B cell (primary cell): ENCODE measurements at regions not wholly inside any gene's neighbourhood (a gene's known extent, or its start where the extent isn't known, plus 50 kb on each side); places are given as distances from the start of the nearest gene placed in this dataset.

ENCODE experiments used
- ATAC-seq: fragments of 200-7000 bp; cut with Tn5 transposase; one replicate; pipeline ENCODE4 v1.10.0; 2021; ENCODE audit warnings: low read depth, mild to moderate bottlenecking, moderate number of reproducible peaks, moderate library complexity
- CTCF ChIA-PET: fragments of 350-600 bp; sonication (Branson Sonifier 250); formaldehyde crosslinking; loops from one replicate; lab custom pipeline; 2021; ENCODE audit warnings: antibody characterized with exemption, inconsistent platforms; lab: Charles Lee
- POLR2A ChIA-PET: fragments of 350-600 bp; sonication (Branson Sonifier 250); formaldehyde crosslinking; loops from one replicate; lab custom pipeline; 2021; ENCODE audit warnings: antibody characterized with exemption; lab: Charles Lee
- DNase-seq: peaks from one replicate; pipeline ENCODE4 v3.0.0; 2013
- H2AFZ ChIP-seq: 2 replicates; pipeline ENCODE4 v1.6.1; 2012; ENCODE audit warnings: mild to moderate bottlenecking, low read depth, low read length; ENCODE audit not compliant: insufficient read depth, poor library complexity, severe bottlenecking
- H3K27ac ChIP-seq, 2 donors: 1 replicate in 1 of 2; 2 replicates in 1 of 2; pipeline ENCODE4 v1.5.1; 2012 to 2013; ENCODE audit warnings: low read length in 2 of 2, mild to moderate bottlenecking in 2 of 2, moderate library complexity in 1 of 2
- H3K27me3 ChIP-seq, 4 experiments: fragments of 200-600 bp in 1 of 4; sonication (generic) in 1 of 4; replicated peaks in 1 of 4; 1 replicate in 2 of 4; 2 replicates in 2 of 4; pipeline versions ENCODE4 v1.6.1 to v1.7.0; 2013 to 2016; ENCODE audit warnings: low read length in 3 of 4, mild to moderate bottlenecking in 2 of 4, mixed read lengths in 1 of 4, moderate library complexity in 1 of 4; ENCODE audit not compliant: insufficient read depth in 4 of 4, control insufficient read depth in 3 of 4; ENCODE audit errors: control extremely low read depth in 1 of 4
- H3K36me3 ChIP-seq, 2 experiments: replicated peaks in 1 of 2; 1 replicate in 1 of 2; 2 replicates in 1 of 2; pipeline versions ENCODE4 v1.6.1 to v1.7.1; 2013; ENCODE audit warnings: low read length in 1 of 2; ENCODE audit not compliant: insufficient read depth in 2 of 2, control insufficient read depth in 1 of 2; ENCODE audit errors: control extremely low read depth in 1 of 2, extremely low read depth in 1 of 2
- H3K4me1 ChIP-seq, 2 donors: fragments of 200-600 bp in 1 of 2; sonication (generic) in 1 of 2; 1 replicate in 1 of 2; 2 replicates in 1 of 2; pipeline versions ENCODE4 v1.5.1 to v1.6.1; 2013 to 2017; ENCODE audit warnings: low read length in 2 of 2; ENCODE audit not compliant: control insufficient read depth in 2 of 2, insufficient read depth in 2 of 2
- H3K4me2 ChIP-seq: replicated peaks from 2 replicates; pipeline ENCODE3; 2012; ENCODE audit warnings: mild to moderate bottlenecking, low read depth, low read length; ENCODE audit not compliant: poor library complexity, severe bottlenecking
- H3K4me3 ChIP-seq, 5 experiments: fragments of 200-600 bp in 1 of 5; sonication (generic) in 1 of 5; 1 replicate in 3 of 5; 2 replicates in 2 of 5; pipeline versions ENCODE4 v1.5.1 to v1.7.0; 2011 to 2016; ENCODE audit warnings: low read length in 4 of 5, mild to moderate bottlenecking in 4 of 5, low read depth in 2 of 5, control low read depth in 1 of 5, moderate library complexity in 1 of 5; ENCODE audit not compliant: insufficient read depth in 1 of 5; ENCODE audit errors: control extremely low read depth in 1 of 5, extremely low read depth in 1 of 5
- H3K79me2 ChIP-seq: fragments of 200-600 bp; sonication (generic); one replicate; pipeline ENCODE4 v1.6.0; 2016; ENCODE audit warnings: low read length; ENCODE audit not compliant: control insufficient read depth, insufficient read depth
- H3K9ac ChIP-seq: fragments of 200-600 bp; sonication (generic); 2 replicates; pipeline ENCODE4 v1.6.1; 2017; ENCODE audit warnings: mild to moderate bottlenecking, low read length, moderate library complexity
- H3K9me3 ChIP-seq, 3 donors: one replicate each; pipeline versions ENCODE4 v1.6.1 to v1.7.1; 2013; ENCODE audit warnings: low read length in 2 of 3; ENCODE audit not compliant: control insufficient read depth in 2 of 3, insufficient read depth in 1 of 3; ENCODE audit errors: control extremely low read depth in 1 of 3
- H4K20me1 ChIP-seq: 2 replicates; pipeline ENCODE4 v1.6.0; 2012; ENCODE audit warnings: mild to moderate bottlenecking, low read length; ENCODE audit not compliant: insufficient read depth, control insufficient read depth, poor library complexity, severe bottlenecking
- H3K27ac Mint-ChIP-seq: one replicate; pipeline ENCODE4 v1.8.0; 2021; ENCODE audit warnings: mixed read lengths
- H3K27me3 Mint-ChIP-seq: one replicate; pipeline ENCODE4 v1.8.0; 2021; ENCODE audit warnings: mixed read lengths
- H3K4me1 Mint-ChIP-seq: one replicate; pipeline ENCODE4 v1.8.0; 2021; ENCODE audit warnings: mixed read lengths
- H3K4me3 Mint-ChIP-seq: one replicate; pipeline ENCODE4 v1.8.0; 2021; ENCODE audit warnings: mixed read lengths
- H3K9me3 Mint-ChIP-seq: one replicate; pipeline ENCODE4 v1.8.0; 2022; ENCODE audit warnings: mixed read lengths; ENCODE audit not compliant: insufficient read depth
- CTCF ChIP-seq: fragments of 200-600 bp; IDR thresholded peaks from one replicate; pipeline ENCODE4 v1.8.0; 2022; ENCODE audit warnings: antibody characterized with exemption, mild to moderate bottlenecking
- EZH2 ChIP-seq: IDR thresholded peaks from 2 replicates; pipeline ENCODE4 v1.6.1; 2012; ENCODE audit warnings: borderline replicate concordance, low read depth, mild to moderate bottlenecking, moderate library complexity, low read length; ENCODE audit not compliant: insufficient read depth, poor library complexity, severe bottlenecking
- WGBS: methylation state at CpG from one replicate; pipeline ENCODE4 v1.1.5; 2013; ENCODE audit warnings: missing lambda C conversion rate; ENCODE audit not compliant: insufficient coverage; 5-methylcytosine and 5-hydroxymethylcytosine counted together
- intact Hi-C: fragments of 100-400 bp; cut with micrococcal nuclease; formaldehyde crosslinking; loops from one replicate; pipeline ENCODE4 v1.10.0; 2022

- no peaks in the 10 kb centered on the region for H3K4me1 Mint-ChIP-seq
- Histone ChIP-seq H3K27me3 (no peaks in the 10 kb centered on the region), H4K20me1 (no peaks in the 10 kb centered on the region), H3K4me2 (no peak overlapping the region), H3K9me3 (peaks cover 0 to 20% (median 0%) of the 10 kb centered on the region in 3 donors), H3K4me3 (no peak overlapping the region), H3K4me1 (no peaks in the 10 kb centered on the region), H3K79me2 (no peaks in the 10 kb centered on the region), H3K9ac (no peak overlapping the region), H3K36me3 (no peaks in the 10 kb centered on the region), H3K27ac (no peak overlapping the region), H2AFZ (no peak overlapping the region)
- 82% methylated on average over 2 of the region's 4 CpGs for WGBS
- no peak for ATAC-seq
- no peak for DNase-seq
- H3K9me3 Mint-ChIP-seq, result no peaks in the 10 kb centered on the region
- intact Hi-C loops, result no loop called here
- ChIA-PET CTCF (no interaction called here), POLR2A (no interaction called here)
- no peaks in the 10 kb centered on the region for H3K27me3 Mint-ChIP-seq
- no peak overlapping the region for H3K4me3 Mint-ChIP-seq
- TF ChIP-seq EZH2, result no peak
- no peak for TF ChIP-seq CTCF
- no peak overlapping the region for H3K27ac Mint-ChIP-seq
Observed at GRCh38 chr11:131109257-131109656, 193.0 kb upstream of the SNX19 start.

GRCh38 chr11:131109790-131110189 lies 193.5 kb upstream of the SNX19 start:
- Mint-ChIP-seq H3K9me3 (no peaks in the 10 kb centered on the region), H3K4me3 (no peak overlapping the region), H3K4me1 (no peaks in the 10 kb centered on the region), H3K27ac (no peak overlapping the region), H3K27me3 (no peaks in the 10 kb centered on the region)
- no peak for ATAC-seq
- ChIA-PET CTCF (no interaction called here), POLR2A (no interaction called here)
- WGBS, result 49% methylated on average over 2 of the region's 5 CpGs
- no peak overlapping the region for H3K4me3 ChIP-seq
- intact Hi-C loops, result no loop called here
- H3K79me2 ChIP-seq, result no peaks in the 10 kb centered on the region
- no peak for DNase-seq
- no peak overlapping the region for H2AFZ ChIP-seq
- H3K9me3 ChIP-seq, result peaks cover 0 to 20% (median 0%) of the 10 kb centered on the region in 3 donors
- no peak overlapping the region for H3K4me2 ChIP-seq
- no peak overlapping the region for H3K27ac ChIP-seq
- H3K4me1 ChIP-seq, result no peaks in the 10 kb centered on the region
- TF ChIP-seq CTCF (no peak), EZH2 (no peak)
- H3K36me3 ChIP-seq, result no peaks in the 10 kb centered on the region
- H3K9ac ChIP-seq, result no peak overlapping the region
- H3K27me3 ChIP-seq, result no peaks in the 10 kb centered on the region
- no peaks in the 10 kb centered on the region for H4K20me1 ChIP-seq
